DMS 273 treated with DMSO at 0.1 percent for 48 hours (cell line): ENCODE measurements at regions not wholly inside any gene's neighbourhood (a gene's known extent, or its start where the extent isn't known, plus 50 kb on each side); places are given as distances from the start of the nearest gene placed in this dataset.
"Not testable (repeated sequence)": the region's sequence is repeated elsewhere in the genome, so short reads cannot be mapped to it uniquely, and the experiment has no call there.

Experiments used
- DNase-seq: peaks from one replicate; lab custom pipeline; 2025; lab: John Stamatoyannopoulos, UW

GRCh38 chr2:146403546-146404160, 1441.2 kb upstream of the ACVR2A start:
- DNase-seq, result not testable (repeated sequence)

- no peak for DNase-seq
Observed at GRCh38 chr2:146392631-146393030, 1452.2 kb upstream of the ACVR2A start.

DNA sequence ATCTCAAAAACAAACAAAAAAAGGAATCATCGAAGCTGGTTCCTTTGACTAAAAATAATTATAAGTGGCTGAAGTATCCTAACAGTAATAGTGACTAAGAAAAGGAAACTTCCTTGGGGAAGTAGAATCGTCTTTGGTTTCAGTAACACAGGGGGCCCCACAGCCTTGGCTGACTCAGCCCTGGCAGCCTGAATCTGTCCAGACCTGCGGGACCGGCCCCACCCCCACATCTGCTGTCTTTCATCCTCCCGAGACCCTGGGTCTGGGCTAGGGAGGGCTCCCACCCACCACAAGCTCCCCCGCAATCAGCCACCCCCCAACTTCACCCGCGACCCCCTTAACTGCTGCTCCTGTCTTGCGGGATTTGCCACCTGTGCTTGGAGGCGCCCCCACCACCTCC, 1452.6 kb upstream of the ACVR2A start:
- no peak for DNase-seq

DNA sequence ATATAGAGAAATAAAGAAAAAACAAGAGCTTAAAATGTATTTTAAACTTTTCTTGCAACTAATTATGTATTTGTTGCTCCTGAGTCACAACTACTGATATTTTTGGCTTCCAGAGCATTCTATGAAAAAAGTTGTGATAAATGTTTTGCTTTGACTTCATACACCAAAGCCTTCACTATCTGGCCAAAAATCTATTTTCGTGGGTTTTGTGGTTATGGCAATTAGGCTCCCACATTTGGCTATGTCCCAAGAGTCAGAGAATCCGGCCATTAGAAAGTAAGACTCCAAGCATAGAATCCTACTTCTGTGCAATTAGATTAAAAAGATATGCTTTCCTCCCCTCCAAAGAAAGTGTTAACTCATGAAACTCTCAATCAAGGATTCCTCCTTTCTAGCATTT, 1456.1 kb upstream of the ACVR2A start:
- no peak for DNase-seq

GRCh38 chr2:146386096-146386495, 1458.7 kb upstream of the ACVR2A start:
- no peak for DNase-seq

DNA sequence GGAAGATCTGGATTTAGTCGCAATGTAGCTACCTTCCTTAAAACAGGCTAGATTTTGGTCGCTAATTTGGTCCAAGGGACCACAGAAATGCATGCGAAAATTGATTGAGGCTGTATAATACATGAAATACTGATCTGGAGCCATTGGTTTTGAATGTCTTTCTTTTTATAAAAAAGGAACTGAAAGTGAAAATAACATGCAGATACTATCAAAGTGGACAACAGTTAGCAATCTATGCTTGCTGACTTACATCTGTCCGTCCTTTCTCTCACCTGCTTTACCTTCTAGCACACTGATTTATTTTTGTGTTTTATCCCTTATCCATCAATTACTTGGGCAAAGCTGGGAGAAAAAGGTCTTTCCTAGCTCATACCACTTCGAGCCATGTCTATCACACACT, 1459.8 kb upstream of the ACVR2A start:
- no peak for DNase-seq

GRCh38 chr2:146376511-146377064, 1468.2 kb upstream of the ACVR2A start:
- no peak for DNase-seq

DNA sequence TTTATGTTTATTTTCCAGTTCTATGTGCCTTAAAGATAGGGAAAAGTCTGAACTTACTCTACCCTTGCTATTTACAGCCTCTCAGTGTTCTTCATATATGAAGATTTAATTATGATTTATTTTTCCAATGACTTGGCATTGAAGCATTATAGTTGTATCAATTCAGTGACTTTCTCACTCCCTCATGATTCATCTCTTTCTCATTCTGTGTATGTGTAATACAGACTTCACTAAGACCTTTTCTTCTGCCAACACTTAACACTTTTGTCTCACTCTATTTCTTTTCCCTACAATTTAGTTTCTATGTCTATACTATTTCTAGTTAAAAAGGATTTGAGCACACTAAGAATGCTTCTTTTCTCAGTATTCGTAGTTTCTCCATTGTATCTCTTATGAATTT, 1470.3 kb upstream of the ACVR2A start:
- no peak for DNase-seq

GRCh38 chr2:146371364-146371763, 1473.5 kb upstream of the ACVR2A start:
- not testable (repeated sequence) for DNase-seq

DNA sequence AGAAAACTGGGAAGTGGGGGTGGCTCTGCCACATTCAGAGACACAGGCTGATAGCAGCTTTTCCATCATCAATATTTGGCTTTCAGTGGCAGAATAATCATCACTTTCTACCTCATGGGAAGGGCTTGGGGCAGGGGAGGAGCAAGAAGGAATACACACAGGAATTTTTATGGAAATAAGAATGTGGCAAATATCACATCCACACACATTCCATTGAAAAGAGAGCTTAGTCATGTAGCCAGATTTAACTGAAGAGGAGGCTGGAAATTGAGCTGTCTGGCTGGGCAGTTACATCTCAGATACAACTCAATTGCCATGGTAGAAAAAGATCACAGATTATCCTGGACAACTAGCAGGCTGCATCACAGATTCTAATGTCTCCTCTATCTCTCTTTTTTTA, 1474.0 kb upstream of the ACVR2A start:
- no peak for DNase-seq

DNA sequence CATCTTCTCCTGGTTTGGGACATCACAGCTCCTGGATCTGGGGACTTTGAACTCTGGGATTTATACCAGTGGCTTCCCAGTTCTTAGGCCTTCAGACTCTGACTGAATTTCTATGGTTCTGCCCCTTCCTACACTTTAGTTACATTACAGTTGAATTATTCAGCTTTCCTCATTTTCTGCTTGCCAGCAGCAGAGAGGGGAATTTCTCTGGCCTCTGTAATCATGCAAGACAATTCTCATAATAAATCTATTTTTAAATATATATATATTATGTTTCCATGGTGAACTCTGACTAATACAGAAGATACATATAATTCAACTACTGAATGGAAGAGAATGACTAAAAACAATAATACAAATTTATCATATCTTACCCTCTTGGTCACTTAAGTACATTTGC, 1478.6 kb upstream of the ACVR2A start:
- no peak for DNase-seq

GRCh38 chr2:146365041-146365440, 1479.8 kb upstream of the ACVR2A start:
- DNase-seq, result no peak

GRCh38 chr2:146363731-146364130, 1481.1 kb upstream of the ACVR2A start:
- DNase-seq, result no peak

- DNase-seq, result no peak
Observed at GRCh38 chr2:146351689-146352088, 1493.1 kb upstream of the ACVR2A start.

- no peak for DNase-seq
Observed at GRCh38 chr2:146349334-146349733, 1495.5 kb upstream of the ACVR2A start.

DNA sequence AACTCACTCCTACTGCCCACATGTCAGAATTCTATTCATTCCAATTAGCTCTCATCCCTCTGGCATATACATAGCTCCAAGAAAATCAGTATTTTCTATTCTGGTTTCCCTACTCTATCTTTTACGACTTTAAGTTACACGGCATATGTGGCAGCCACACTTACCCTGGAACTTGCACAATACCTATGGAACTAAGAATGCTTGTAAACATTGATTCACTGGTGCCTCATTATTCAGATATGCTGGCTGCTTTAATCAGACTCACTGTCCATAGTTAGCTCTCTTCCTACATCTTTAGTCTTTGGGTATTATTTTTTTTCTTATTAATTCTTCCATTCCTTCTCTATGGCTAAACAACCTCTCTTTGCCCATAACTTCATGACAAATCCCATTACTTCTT, 1519.9 kb upstream of the ACVR2A start:
- DNase-seq, result no peak

DNA sequence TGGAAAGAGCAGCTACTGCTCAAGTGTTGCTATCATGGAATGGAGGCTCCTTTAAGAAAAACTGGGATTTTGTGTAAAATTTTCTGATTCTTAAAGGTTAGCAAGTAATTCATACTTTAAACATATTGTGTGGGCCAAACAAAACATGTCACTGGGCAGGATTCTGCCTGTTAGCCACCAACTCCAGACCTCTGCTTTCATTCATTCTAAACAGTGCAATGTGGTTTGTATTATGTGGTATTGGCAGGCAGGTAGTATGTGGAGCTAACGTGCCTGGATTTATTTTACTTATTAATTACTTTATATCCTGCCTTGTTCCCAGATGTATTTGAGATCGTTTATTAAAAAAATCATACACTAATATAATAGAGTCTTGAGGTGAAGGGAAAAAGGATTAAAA, 1521.3 kb upstream of the ACVR2A start:
- no peak for DNase-seq

GRCh38 chr2:146321175-146321574, 1523.7 kb upstream of the ACVR2A start:
- no peak for DNase-seq

DNA sequence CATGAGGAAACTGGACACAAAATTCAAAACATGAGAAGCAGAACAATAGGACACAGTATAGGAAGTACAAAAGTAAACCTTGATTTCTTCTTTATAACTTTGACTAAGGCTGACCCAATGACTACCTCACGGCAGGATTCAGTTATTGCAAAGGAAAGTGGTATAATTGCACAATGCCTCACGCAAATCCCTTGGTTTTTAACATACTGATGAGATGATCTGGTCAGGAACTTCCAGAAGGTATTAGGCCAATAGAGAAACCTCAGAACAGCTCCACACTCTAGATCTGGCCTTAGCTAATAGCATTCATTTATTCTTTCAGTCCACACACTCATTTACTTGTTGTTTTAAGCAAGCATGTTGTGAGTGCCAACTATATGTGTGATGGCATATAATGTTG, 1526.9 kb upstream of the ACVR2A start:
- no peak for DNase-seq

- no peak for DNase-seq
Observed at GRCh38 chr2:146312899-146313298, 1531.9 kb upstream of the ACVR2A start.

DNA sequence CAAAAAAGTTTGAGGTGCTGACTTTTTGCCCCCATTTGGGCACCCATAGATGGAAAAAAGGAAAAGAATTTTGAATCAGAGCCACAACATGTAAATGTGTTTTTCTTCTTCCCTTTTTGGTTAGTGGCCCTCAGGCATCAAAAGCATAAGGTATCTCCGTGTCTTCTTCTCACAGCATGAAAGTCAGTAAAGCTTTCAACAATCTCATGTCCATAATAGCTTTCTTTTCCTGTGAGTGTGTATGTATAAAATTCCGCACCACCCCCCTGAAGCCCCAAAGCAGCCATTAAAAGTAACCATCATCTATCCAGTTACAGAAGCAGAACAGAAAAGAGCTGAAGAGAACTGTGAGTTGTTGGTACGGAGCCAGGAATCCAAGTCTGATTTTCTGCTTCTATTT, 1539.7 kb upstream of the ACVR2A start:
- no peak for DNase-seq

- no peak for DNase-seq
Observed at GRCh38 chr2:146301287-146301686, 1543.5 kb upstream of the ACVR2A start.

- no peak for DNase-seq
Observed at GRCh38 chr2:146295080-146295670, 1549.7 kb upstream of the ACVR2A start.

DNA sequence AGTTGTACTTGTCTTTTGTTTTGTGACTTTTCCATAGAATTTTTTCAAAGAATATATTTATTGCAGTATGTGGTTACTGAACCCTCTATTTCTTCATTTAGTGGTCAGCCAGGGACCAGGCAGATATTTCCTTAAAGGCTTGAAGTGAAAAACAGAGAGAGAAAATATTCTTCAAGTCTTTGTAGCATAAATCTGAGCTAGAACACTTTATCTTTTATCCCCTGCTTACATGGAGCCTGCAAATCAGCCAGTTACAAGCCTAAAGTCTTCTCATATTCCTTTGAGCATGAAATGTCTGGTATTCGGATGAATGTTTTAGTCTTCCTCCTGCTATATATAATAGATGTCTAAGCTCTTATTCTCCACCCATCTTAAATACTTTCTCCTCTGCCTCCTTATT, 1557.5 kb upstream of the ACVR2A start:
- no peak for DNase-seq
